HL-60 (cell line): ENCODE measurements at regions not wholly inside any gene's neighbourhood (a gene's known extent, or its start where the extent isn't known, plus 50 kb on each side); places are given as distances from the start of the nearest gene placed in this dataset.
"Not testable (repeated sequence)": the region's sequence is repeated elsewhere in the genome, so short reads cannot be mapped to it uniquely, and the experiment has no call there.

Experiments used
- GABPA ChIP-seq: IDR thresholded peaks from 2 replicates; pipeline ENCODE4 v1.6.1; 2012; ENCODE audit warnings: low read depth
- POLR2AphosphoS5 ChIP-seq: IDR thresholded peaks from 2 replicates; pipeline ENCODE4 v1.6.1; 2012; ENCODE audit warnings: low read depth
- SPI1 ChIP-seq: IDR thresholded peaks from 2 replicates; pipeline ENCODE4 v1.6.1; 2012; ENCODE audit warnings: low read depth, mild to moderate bottlenecking, borderline replicate concordance
- TF ChIP-seq, protein P1 (sequence below): IDR thresholded peaks from one replicate; pipeline ENCODE4 v1.5.1; 2011; ENCODE audit warnings: low read length, control low read depth, inconsistent platforms; ENCODE audit not compliant: insufficient read depth
- TF ChIP-seq, protein P2 (sequence below): IDR thresholded peaks from 2 replicates; pipeline ENCODE4 v1.6.1; 2012; ENCODE audit warnings: low read depth; ENCODE audit not compliant: insufficient replicate concordance

DNA sequence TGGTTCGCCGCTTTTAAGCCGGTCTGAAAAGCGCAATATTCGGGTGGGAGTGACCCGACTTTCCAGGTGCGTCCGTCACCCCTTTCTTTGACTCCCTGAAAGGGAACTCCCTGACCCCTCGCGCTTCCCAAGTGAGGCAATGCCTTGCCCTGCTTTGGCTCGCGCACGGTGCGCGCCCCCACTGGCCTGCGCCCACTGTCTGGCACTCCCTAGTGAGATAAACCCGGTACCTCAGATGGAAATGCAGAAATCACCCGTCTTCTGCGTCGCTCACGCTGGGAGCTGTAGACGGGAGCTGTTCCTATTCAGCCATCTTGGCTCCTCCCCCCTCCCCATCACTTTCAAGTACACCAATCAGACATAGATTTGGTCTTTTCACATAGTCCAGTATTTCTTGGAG lies 88.2 kb downstream of the EBLN1 start:
- TF ChIP-seq, protein P1, sequence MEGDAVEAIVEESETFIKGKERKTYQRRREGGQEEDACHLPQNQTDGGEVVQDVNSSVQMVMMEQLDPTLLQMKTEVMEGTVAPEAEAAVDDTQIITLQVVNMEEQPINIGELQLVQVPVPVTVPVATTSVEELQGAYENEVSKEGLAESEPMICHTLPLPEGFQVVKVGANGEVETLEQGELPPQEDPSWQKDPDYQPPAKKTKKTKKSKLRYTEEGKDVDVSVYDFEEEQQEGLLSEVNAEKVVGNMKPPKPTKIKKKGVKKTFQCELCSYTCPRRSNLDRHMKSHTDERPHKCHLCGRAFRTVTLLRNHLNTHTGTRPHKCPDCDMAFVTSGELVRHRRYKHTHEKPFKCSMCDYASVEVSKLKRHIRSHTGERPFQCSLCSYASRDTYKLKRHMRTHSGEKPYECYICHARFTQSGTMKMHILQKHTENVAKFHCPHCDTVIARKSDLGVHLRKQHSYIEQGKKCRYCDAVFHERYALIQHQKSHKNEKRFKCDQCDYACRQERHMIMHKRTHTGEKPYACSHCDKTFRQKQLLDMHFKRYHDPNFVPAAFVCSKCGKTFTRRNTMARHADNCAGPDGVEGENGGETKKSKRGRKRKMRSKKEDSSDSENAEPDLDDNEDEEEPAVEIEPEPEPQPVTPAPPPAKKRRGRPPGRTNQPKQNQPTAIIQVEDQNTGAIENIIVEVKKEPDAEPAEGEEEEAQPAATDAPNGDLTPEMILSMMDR = not testable (repeated sequence)
- TF ChIP-seq POLR2AphosphoS5, GABPA, SPI1: not testable (repeated sequence)
- TF ChIP-seq, protein P2, sequence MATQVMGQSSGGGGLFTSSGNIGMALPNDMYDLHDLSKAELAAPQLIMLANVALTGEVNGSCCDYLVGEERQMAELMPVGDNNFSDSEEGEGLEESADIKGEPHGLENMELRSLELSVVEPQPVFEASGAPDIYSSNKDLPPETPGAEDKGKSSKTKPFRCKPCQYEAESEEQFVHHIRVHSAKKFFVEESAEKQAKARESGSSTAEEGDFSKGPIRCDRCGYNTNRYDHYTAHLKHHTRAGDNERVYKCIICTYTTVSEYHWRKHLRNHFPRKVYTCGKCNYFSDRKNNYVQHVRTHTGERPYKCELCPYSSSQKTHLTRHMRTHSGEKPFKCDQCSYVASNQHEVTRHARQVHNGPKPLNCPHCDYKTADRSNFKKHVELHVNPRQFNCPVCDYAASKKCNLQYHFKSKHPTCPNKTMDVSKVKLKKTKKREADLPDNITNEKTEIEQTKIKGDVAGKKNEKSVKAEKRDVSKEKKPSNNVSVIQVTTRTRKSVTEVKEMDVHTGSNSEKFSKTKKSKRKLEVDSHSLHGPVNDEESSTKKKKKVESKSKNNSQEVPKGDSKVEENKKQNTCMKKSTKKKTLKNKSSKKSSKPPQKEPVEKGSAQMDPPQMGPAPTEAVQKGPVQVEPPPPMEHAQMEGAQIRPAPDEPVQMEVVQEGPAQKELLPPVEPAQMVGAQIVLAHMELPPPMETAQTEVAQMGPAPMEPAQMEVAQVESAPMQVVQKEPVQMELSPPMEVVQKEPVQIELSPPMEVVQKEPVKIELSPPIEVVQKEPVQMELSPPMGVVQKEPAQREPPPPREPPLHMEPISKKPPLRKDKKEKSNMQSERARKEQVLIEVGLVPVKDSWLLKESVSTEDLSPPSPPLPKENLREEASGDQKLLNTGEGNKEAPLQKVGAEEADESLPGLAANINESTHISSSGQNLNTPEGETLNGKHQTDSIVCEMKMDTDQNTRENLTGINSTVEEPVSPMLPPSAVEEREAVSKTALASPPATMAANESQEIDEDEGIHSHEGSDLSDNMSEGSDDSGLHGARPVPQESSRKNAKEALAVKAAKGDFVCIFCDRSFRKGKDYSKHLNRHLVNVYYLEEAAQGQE = not testable (repeated sequence)
